ENCODE measurements at regions not wholly inside any gene's neighbourhood (a gene's known extent, or its start where the extent isn't known, plus 50 kb on each side); places are given as distances from the start of the nearest gene placed in this dataset.

DNA sequence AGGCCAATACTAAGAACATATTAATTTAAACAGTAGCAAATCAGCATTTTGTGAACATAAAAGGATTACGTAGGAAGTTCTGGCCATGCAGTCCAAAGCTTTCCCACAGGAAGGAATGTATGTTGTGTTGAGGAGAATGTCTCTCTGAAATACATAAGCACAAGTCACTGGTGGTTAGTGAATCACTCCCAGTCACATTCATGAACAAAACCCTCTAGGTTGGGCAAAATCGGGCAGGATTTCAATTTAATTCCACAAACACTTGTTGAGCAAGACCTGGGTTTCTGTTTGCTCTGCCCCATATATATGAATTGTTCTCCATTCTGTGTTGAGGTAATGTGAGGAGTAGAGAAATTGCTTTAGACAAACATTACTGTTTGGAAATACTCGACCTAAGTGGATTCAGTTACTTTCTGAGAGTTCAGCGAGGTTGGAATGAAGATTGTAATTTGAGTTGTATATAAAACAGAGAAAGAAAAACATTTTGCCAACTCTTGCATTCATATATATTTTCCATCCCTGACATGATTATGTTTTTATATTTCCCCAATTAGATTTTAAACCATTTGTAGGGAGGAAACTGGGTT is 127.6 kb upstream of the RPS23 start:
- intact Hi-C loops (cut with DNase I; ENCODE audit: low total_unique reads) = no loop called here
- Histone ChIP-seq H3K4me1 (no peaks in the 10 kb centered on the region), H3K36me3 (no peaks in the 10 kb centered on the region), H3K27me3 (replicated peaks in 1 of 7) (no peaks in the 10 kb centered on the region), H3K9me3 (peaks cover 0 to 21% (median 16%) of the 10 kb centered on the region in 8 donors), H3K27ac (no peak overlapping the region), H3K4me3 (no peak overlapping the region)
- no peak for TF ChIP-seq CTCF (IDR thresholded peaks at IDR 0.05 in 8 of 11, conservative IDR thresholded peaks at IDR 0.05 in 3 of 11)
- no peak for TF ChIP-seq POLR2A (IDR thresholded peaks at IDR 0.05)
- TF ChIP-seq POLR2AphosphoS5 (IDR thresholded peaks at IDR 0.05) = no peak
- WGBS, 5 donors = 80 to 91% (median 82%) methylated on average over 4 of the region's 4 CpGs
- no peak for DNase-seq

GRCh38 chr5:82405161-82405560 is 127.0 kb upstream of the RPS23 start:
- TF ChIP-seq POLR2AphosphoS5 (IDR thresholded peaks at IDR 0.05) (no peak), POLR2A (IDR thresholded peaks at IDR 0.05) (no peak), CTCF (IDR thresholded peaks at IDR 0.05 in 8 of 11, conservative IDR thresholded peaks at IDR 0.05 in 3 of 11) (no peak)
- WGBS, 5 donors = 52 to 83% (median 68%) methylated on average over 2 of the region's 2 CpGs

GRCh38 chr5:82404382-82404945 is 126.3 kb upstream of the RPS23 start:
- Histone ChIP-seq H3K4me3 (no peak overlapping the region), H3K27me3 (replicated peaks in 1 of 7) (no peaks in the 10 kb centered on the region), H3K27ac (no peak overlapping the region), H3K4me1 (no peaks in the 10 kb centered on the region), H3K9me3 (peaks cover 0 to 21% (median 16%) of the 10 kb centered on the region in 8 donors), H3K36me3 (no peaks in the 10 kb centered on the region)
- DNase-seq = no peak
- TF ChIP-seq CTCF (IDR thresholded peaks at IDR 0.05 in 8 of 11, conservative IDR thresholded peaks at IDR 0.05 in 3 of 11) (no peak), POLR2A (IDR thresholded peaks at IDR 0.05) (no peak), POLR2AphosphoS5 (IDR thresholded peaks at IDR 0.05) (no peak)
- 73 to 92% (median 85%) methylated on average over 3 of the region's 3 CpGs for WGBS, 5 donors
- intact Hi-C loops (cut with DNase I; ENCODE audit: low total_unique reads) = no loop called here

More at GRCh38 chr5:82405161-82405560, 127.0 kb upstream of the RPS23 start:
- H3K36me3 ChIP-seq = no peaks in the 10 kb centered on the region
- H3K27me3 ChIP-seq (replicated peaks in 1 of 7) = no peaks in the 10 kb centered on the region
- no peaks in the 10 kb centered on the region for H3K4me1 ChIP-seq
- peaks cover 0 to 21% (median 16%) of the 10 kb centered on the region in 8 donors for H3K9me3 ChIP-seq
- H3K27ac ChIP-seq = no peak overlapping the region
- H3K4me3 ChIP-seq = no peak overlapping the region
- no peak for DNase-seq
- intact Hi-C loops (cut with DNase I; ENCODE audit: low total_unique reads) = no loop called here

DNA sequence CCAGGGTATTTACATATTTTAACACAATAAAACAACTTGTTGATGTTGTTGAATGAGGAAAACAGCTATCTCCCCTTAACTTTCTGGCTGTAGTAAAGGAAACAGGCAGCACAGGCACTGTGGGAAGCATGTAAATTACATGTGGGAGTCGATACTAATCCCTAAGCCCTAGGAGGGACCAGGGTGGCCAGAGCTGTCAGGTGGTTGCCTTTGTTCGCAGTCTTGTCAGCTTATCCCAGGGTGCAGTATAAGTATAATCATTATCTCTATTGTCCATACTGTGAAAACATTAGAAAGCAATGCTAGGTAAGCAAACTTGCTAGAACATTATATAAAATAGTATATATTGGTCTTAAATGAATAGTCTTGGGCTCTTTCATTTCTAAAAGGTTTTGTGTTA is 125.6 kb upstream of the RPS23 start:
- no peak for DNase-seq
- intact Hi-C loops (cut with DNase I; ENCODE audit: low total_unique reads) = no loop called here
- WGBS, 5 donors = 78 to 92% (median 83%) methylated on average over 2 of the region's 2 CpGs
- no peaks in the 10 kb centered on the region for H3K36me3 ChIP-seq
- H3K9me3 ChIP-seq = peaks cover 0 to 21% (median 16%) of the 10 kb centered on the region in 8 donors
- H3K4me1 ChIP-seq = no peaks in the 10 kb centered on the region
- no peaks in the 10 kb centered on the region for H3K27me3 ChIP-seq (replicated peaks in 1 of 7)
- H3K4me3 ChIP-seq = no peak overlapping the region
- H3K27ac ChIP-seq = no peak overlapping the region
- TF ChIP-seq POLR2AphosphoS5 (IDR thresholded peaks at IDR 0.05) = no peak
- no peak for TF ChIP-seq CTCF (IDR thresholded peaks at IDR 0.05 in 8 of 11, conservative IDR thresholded peaks at IDR 0.05 in 3 of 11)
- no peak for TF ChIP-seq POLR2A (IDR thresholded peaks at IDR 0.05)
